GM23338 (cell line): ENCODE measurements at regions not wholly inside any gene's neighbourhood (a gene's known extent, or its start where the extent isn't known, plus 50 kb on each side); places are given as distances from the start of the nearest gene placed in this dataset.
A peak's percentile ranks its signal among the peaks of the same experiment; 100 is the strongest.

Source experiments
- ATAC-seq: fragments of 200-7000 bp; cut with Tn5 transposase; 3 replicates; pipeline ENCODE4 v1.9.1; 2020
- DNase-seq: peaks from one replicate; pipeline ENCODE4 v3.0.0-alpha.2; 2015; ENCODE audit warnings: low spot score
- H2AFZ ChIP-seq: fragments of 200-600 bp; sonication (generic); 2 replicates; pipeline ENCODE4 v1.8.0; 2016; ENCODE audit warnings: antibody characterized with exemption, mild to moderate bottlenecking, moderate library complexity
- H3F3A ChIP-seq: fragments of 200-600 bp; sonication (generic); replicated peaks from 2 replicates; pipeline ENCODE4 v1.8.0; 2017; ENCODE audit warnings: antibody characterized with exemption, mixed run types, low read depth
- H3K27ac ChIP-seq: fragments of 200-600 bp; sonication (generic); 2 replicates; pipeline ENCODE4 v1.6.1; 2016; ENCODE audit warnings: low read depth
- H3K27me3 ChIP-seq: fragments of 200-600 bp; sonication (generic); 2 replicates; pipeline ENCODE4 v1.8.0; 2016; ENCODE audit warnings: mild to moderate bottlenecking, mixed run types, moderate library complexity; ENCODE audit not compliant: insufficient read depth
- H3K36me3 ChIP-seq: fragments of 200-600 bp; sonication (generic); 2 replicates; pipeline ENCODE4 v1.8.0; 2016; ENCODE audit warnings: mild to moderate bottlenecking; ENCODE audit not compliant: insufficient read depth
- H3K4me1 ChIP-seq: fragments of 200-600 bp; sonication (generic); 2 replicates; pipeline ENCODE4 v1.8.0; 2016; ENCODE audit warnings: mild to moderate bottlenecking, moderate library complexity; ENCODE audit not compliant: insufficient read depth
- H3K4me2 ChIP-seq: fragments of 200-600 bp; sonication (generic); 2 replicates; pipeline ENCODE4 v1.7.1; 2017; ENCODE audit warnings: mixed run types
- H3K4me3 ChIP-seq: fragments of 200-600 bp; sonication (generic); 2 replicates; pipeline ENCODE4 v1.6.1; 2016; ENCODE audit warnings: mixed run types
- H3K79me2 ChIP-seq: fragments of 200-600 bp; sonication (generic); replicated peaks from 2 replicates; pipeline ENCODE4 v1.8.0; 2017; ENCODE audit warnings: mild to moderate bottlenecking; ENCODE audit not compliant: insufficient read depth
- H3K9me2 ChIP-seq: fragments of 200-600 bp; sonication (generic); 2 replicates; pipeline ENCODE4 v1.8.0; 2017; ENCODE audit not compliant: insufficient read depth
- H4K20me1 ChIP-seq: fragments of 200-600 bp; sonication (generic); replicated peaks from 2 replicates; pipeline ENCODE4 v1.8.0; 2017; ENCODE audit warnings: mild to moderate bottlenecking; ENCODE audit not compliant: insufficient read depth
- H3K27ac Mint-ChIP-seq: 2 replicates; pipeline ENCODE4 v1.8.0; 2020; ENCODE audit warnings: inconsistent platforms, mild to moderate bottlenecking, moderate library complexity, mixed read lengths
- H3K27me3 Mint-ChIP-seq: 3 replicates; pipeline ENCODE4 v1.8.0; 2022; ENCODE audit warnings: low read depth, mild to moderate bottlenecking, moderate library complexity, mixed read lengths, inconsistent platforms; ENCODE audit not compliant: insufficient read depth, poor library complexity
- H3K36me3 Mint-ChIP-seq: 3 replicates; pipeline ENCODE4 v1.8.0; 2021; ENCODE audit warnings: low read depth, mild to moderate bottlenecking, inconsistent platforms, moderate library complexity, mixed read lengths
- H3K4me1 Mint-ChIP-seq: 3 replicates; pipeline ENCODE4 v1.8.0; 2020; ENCODE audit warnings: mild to moderate bottlenecking, inconsistent platforms, mixed read lengths
- H3K4me3 Mint-ChIP-seq: 3 replicates; pipeline ENCODE4 v1.8.0; 2021; ENCODE audit warnings: moderate library complexity, mild to moderate bottlenecking, inconsistent platforms, mixed read lengths
- H3K9me3 Mint-ChIP-seq: 3 replicates; pipeline ENCODE4 v1.8.0; 2020; ENCODE audit warnings: moderate library complexity, mild to moderate bottlenecking, inconsistent platforms, mixed read lengths
- CREB1 ChIP-seq: fragments of 250-450 bp; sonication (Bioruptor Pico); IDR thresholded peaks from 2 replicates; pipeline ENCODE4 v1.5.0; 2020; ENCODE audit warnings: low read depth, mild to moderate bottlenecking, moderate library complexity
- ETS1 ChIP-seq: IDR thresholded peaks from 2 replicates; pipeline ENCODE4 v1.6.1; 2016; ENCODE audit warnings: antibody characterized with exemption
- EZH2 ChIP-seq: fragments of 200-600 bp; sonication (generic); IDR thresholded peaks from one replicate; pipeline ENCODE4 v1.8.0; 2017; ENCODE audit warnings: antibody characterized with exemption, mild to moderate bottlenecking, low read depth; ENCODE audit not compliant: unreplicated experiment
- EZH2phosphoT487 ChIP-seq: fragments of 200-600 bp; sonication (generic); IDR thresholded peaks from one replicate; pipeline ENCODE4 v1.8.1; 2018; ENCODE audit warnings: antibody characterized with exemption; ENCODE audit not compliant: unreplicated experiment
- JUNB ChIP-seq: IDR thresholded peaks from one replicate; pipeline ENCODE4 v1.6.1; 2016; ENCODE audit warnings: antibody characterized with exemption; ENCODE audit not compliant: unreplicated experiment
- NANOG ChIP-seq: IDR thresholded peaks from 2 replicates; pipeline ENCODE4 v1.6.1; 2016; ENCODE audit warnings: antibody characterized with exemption, borderline replicate concordance
- POLR2AphosphoS5 ChIP-seq: IDR thresholded peaks from 2 replicates; pipeline ENCODE4 v1.6.1; 2016; ENCODE audit warnings: antibody characterized with exemption, low read depth
- STAT1 ChIP-seq: IDR thresholded peaks from one replicate; pipeline ENCODE4 v1.6.1; 2016; ENCODE audit warnings: antibody characterized with exemption; ENCODE audit not compliant: unreplicated experiment
- ZNF114 ChIP-seq: fragments of 250-450 bp; sonication (Bioruptor Pico); IDR thresholded peaks from 2 replicates; pipeline ENCODE4 v1.5.0; 2020; ENCODE audit warnings: mild to moderate bottlenecking, moderate library complexity
- ZNF331 ChIP-seq: fragments of 250-450 bp; sonication (Bioruptor Pico); IDR thresholded peaks from 2 replicates; pipeline ENCODE4 v1.5.0; 2020; ENCODE audit warnings: low read depth, mild to moderate bottlenecking, moderate library complexity
- ZNF462 ChIP-seq: fragments of 250-450 bp; sonication (Bioruptor Pico); IDR thresholded peaks from 2 replicates; pipeline ENCODE4 v1.5.0; 2020; ENCODE audit warnings: mild to moderate bottlenecking, moderate library complexity
- TF ChIP-seq, protein P1 (sequence below): IDR thresholded peaks from one replicate; pipeline ENCODE4 v1.6.1; 2018; ENCODE audit warnings: antibody characterized with exemption; ENCODE audit not compliant: unreplicated experiment
- TF ChIP-seq, protein P2 (sequence below), 2 experiments: fragments of 200-600 bp in 1 of 2; sonication (generic) in 1 of 2; conservative IDR thresholded peaks; 2 replicates each; pipeline versions ENCODE4 v1.5.1 to v1.6.1; 2016 to 2017; ENCODE audit warnings: antibody characterized with exemption in 2 of 2, low read depth in 2 of 2, mild to moderate bottlenecking in 2 of 2, moderate library complexity in 1 of 2

- Histone ChIP-seq H2AFZ (peak overlapping the region; percentile 72; the same call in 1 of the 2 replicates), H3K9me2 (no peaks in the 10 kb centered on the region), H3K36me3 (no peaks in the 10 kb centered on the region), H3K4me3 (no peak overlapping the region), H3K27ac (no peak overlapping the region), H3K27me3 (no peaks in the 10 kb centered on the region), H3K79me2 (no peaks in the 10 kb centered on the region), H4K20me1 (no peaks in the 10 kb centered on the region), H3F3A (no peaks in the 10 kb centered on the region), H3K4me2 (no peak overlapping the region), H3K4me1 (no peaks in the 10 kb centered on the region)
- Mint-ChIP-seq H3K27ac (no peak overlapping the region), H3K9me3 (no peaks in the 10 kb centered on the region), H3K27me3 (peaks cover under 1% of the 10 kb centered on the region), H3K4me1 (peaks cover 10% of the 10 kb centered on the region), H3K4me3 (no peak overlapping the region), H3K36me3 (no peaks in the 10 kb centered on the region)
- ATAC-seq (no peak; the same call in 2 of the 3 replicates), DNase-seq (no peak)
- TF ChIP-seq EZH2 (no peak), ZNF331 (CRISPR knock-in tag) (no peak), STAT1 (no peak), POLR2AphosphoS5 (no peak), NANOG (no peak), ETS1 (no peak), ZNF462 (CRISPR knock-in tag) (no peak), CREB1 (no peak), EZH2phosphoT487 (no peak), JUNB (no peak), ZNF114 (CRISPR knock-in tag) (no peak)
- TF ChIP-seq, protein P1, sequence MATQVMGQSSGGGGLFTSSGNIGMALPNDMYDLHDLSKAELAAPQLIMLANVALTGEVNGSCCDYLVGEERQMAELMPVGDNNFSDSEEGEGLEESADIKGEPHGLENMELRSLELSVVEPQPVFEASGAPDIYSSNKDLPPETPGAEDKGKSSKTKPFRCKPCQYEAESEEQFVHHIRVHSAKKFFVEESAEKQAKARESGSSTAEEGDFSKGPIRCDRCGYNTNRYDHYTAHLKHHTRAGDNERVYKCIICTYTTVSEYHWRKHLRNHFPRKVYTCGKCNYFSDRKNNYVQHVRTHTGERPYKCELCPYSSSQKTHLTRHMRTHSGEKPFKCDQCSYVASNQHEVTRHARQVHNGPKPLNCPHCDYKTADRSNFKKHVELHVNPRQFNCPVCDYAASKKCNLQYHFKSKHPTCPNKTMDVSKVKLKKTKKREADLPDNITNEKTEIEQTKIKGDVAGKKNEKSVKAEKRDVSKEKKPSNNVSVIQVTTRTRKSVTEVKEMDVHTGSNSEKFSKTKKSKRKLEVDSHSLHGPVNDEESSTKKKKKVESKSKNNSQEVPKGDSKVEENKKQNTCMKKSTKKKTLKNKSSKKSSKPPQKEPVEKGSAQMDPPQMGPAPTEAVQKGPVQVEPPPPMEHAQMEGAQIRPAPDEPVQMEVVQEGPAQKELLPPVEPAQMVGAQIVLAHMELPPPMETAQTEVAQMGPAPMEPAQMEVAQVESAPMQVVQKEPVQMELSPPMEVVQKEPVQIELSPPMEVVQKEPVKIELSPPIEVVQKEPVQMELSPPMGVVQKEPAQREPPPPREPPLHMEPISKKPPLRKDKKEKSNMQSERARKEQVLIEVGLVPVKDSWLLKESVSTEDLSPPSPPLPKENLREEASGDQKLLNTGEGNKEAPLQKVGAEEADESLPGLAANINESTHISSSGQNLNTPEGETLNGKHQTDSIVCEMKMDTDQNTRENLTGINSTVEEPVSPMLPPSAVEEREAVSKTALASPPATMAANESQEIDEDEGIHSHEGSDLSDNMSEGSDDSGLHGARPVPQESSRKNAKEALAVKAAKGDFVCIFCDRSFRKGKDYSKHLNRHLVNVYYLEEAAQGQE = no peak
- TF ChIP-seq, protein P2, sequence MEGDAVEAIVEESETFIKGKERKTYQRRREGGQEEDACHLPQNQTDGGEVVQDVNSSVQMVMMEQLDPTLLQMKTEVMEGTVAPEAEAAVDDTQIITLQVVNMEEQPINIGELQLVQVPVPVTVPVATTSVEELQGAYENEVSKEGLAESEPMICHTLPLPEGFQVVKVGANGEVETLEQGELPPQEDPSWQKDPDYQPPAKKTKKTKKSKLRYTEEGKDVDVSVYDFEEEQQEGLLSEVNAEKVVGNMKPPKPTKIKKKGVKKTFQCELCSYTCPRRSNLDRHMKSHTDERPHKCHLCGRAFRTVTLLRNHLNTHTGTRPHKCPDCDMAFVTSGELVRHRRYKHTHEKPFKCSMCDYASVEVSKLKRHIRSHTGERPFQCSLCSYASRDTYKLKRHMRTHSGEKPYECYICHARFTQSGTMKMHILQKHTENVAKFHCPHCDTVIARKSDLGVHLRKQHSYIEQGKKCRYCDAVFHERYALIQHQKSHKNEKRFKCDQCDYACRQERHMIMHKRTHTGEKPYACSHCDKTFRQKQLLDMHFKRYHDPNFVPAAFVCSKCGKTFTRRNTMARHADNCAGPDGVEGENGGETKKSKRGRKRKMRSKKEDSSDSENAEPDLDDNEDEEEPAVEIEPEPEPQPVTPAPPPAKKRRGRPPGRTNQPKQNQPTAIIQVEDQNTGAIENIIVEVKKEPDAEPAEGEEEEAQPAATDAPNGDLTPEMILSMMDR (conservative IDR thresholded peaks at IDR 0.05; ENCODE audit: low read depth in 2 of 2) = no peak
Measured at GRCh38 chr10:3239920-3240894, 67.6 kb upstream of the PITRM1 start.
